ENCODE measurements at regions not wholly inside any gene's neighbourhood (a gene's known extent, or its start where the extent isn't known, plus 50 kb on each side); places are given as distances from the start of the nearest gene placed in this dataset.

DNA sequence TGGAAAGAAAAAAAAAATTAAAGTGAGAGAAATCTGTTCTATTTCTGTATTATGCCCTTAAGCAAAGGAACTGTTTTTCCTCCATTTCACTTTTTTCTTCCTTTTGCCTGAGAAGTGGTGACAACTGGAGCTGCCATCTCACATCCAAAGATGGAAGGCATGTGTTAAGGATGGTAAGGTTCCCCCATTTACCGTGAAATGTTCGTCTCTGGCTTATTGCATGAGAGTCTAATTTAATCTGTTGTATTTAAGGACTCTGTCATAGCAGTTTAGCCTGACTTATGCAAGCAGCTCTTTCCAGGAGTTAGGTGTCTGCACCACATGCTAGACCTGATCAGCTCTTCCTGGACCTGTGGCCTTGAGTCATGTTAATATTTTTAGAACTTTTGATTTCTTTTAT lies 389.5 kb upstream of the MAP3K7 start:
- TF ChIP-seq, protein P1, sequence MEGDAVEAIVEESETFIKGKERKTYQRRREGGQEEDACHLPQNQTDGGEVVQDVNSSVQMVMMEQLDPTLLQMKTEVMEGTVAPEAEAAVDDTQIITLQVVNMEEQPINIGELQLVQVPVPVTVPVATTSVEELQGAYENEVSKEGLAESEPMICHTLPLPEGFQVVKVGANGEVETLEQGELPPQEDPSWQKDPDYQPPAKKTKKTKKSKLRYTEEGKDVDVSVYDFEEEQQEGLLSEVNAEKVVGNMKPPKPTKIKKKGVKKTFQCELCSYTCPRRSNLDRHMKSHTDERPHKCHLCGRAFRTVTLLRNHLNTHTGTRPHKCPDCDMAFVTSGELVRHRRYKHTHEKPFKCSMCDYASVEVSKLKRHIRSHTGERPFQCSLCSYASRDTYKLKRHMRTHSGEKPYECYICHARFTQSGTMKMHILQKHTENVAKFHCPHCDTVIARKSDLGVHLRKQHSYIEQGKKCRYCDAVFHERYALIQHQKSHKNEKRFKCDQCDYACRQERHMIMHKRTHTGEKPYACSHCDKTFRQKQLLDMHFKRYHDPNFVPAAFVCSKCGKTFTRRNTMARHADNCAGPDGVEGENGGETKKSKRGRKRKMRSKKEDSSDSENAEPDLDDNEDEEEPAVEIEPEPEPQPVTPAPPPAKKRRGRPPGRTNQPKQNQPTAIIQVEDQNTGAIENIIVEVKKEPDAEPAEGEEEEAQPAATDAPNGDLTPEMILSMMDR (IDR thresholded peaks at IDR 0.05) = no peak
- no peak for TF ChIP-seq POLR2AphosphoS5 (IDR thresholded peaks at IDR 0.05; ENCODE audit: insufficient read depth in 1 of 2, low read depth in 1 of 2)
